GM12878 (cell line): ENCODE measurements at regions not wholly inside any gene's neighbourhood (a gene's known extent, or its start where the extent isn't known, plus 50 kb on each side); places are given as distances from the start of the nearest gene placed in this dataset.
"Not testable (repeated sequence)": the region's sequence is repeated elsewhere in the genome, so short reads cannot be mapped to it uniquely, and the experiment has no call there.

Source experiments
- CHD4 ChIP-seq: fragments of 200-600 bp; sonication (generic); IDR thresholded peaks from 2 replicates; pipeline ENCODE4 v1.6.1; 2016; ENCODE audit warnings: mild to moderate bottlenecking
- EZH2 ChIP-seq: IDR thresholded peaks from 2 replicates; pipeline ENCODE4 v1.6.1; 2012; ENCODE audit warnings: low read depth, mild to moderate bottlenecking, control low read depth, inconsistent platforms, low read length, borderline replicate concordance; ENCODE audit not compliant: control insufficient read depth
- FOS ChIP-seq: IDR thresholded peaks from 3 replicates; pipeline ENCODE4 v1.6.1; 2011; ENCODE audit warnings: borderline replicate concordance; ENCODE audit not compliant: insufficient read length; ENCODE audit errors: extremely low read depth
- FOXM1 ChIP-seq: IDR thresholded peaks from 2 replicates; pipeline ENCODE4 v1.6.1; 2012; ENCODE audit warnings: low read depth, mild to moderate bottlenecking, inconsistent platforms, low read length, moderate library complexity
- GABPA ChIP-seq: IDR thresholded peaks from 2 replicates; pipeline ENCODE4 v1.6.1; 2014; ENCODE audit warnings: antibody characterized with exemption, low read depth, mild to moderate bottlenecking, inconsistent platforms
- JUNB ChIP-seq: IDR thresholded peaks from 2 replicates; pipeline ENCODE4 v1.6.1; 2016; ENCODE audit warnings: antibody characterized with exemption, mild to moderate bottlenecking
- NFYB ChIP-seq: IDR thresholded peaks from 2 replicates; pipeline ENCODE4 v1.6.1; 2011; ENCODE audit warnings: low read depth, mild to moderate bottlenecking, low read length, improper control_type of control experiment, moderate library complexity; ENCODE audit not compliant: insufficient read depth
- PAX8 ChIP-seq: fragments of 450-650 bp; IDR thresholded peaks from 2 replicates; pipeline ENCODE4 v1.6.1; 2017; ENCODE audit warnings: mild to moderate bottlenecking, moderate library complexity
- RAD21 ChIP-seq: IDR thresholded peaks from 2 replicates; pipeline ENCODE4 v1.6.1; 2011; ENCODE audit warnings: mild to moderate bottlenecking, low read depth, low read length, moderate library complexity; ENCODE audit not compliant: insufficient read depth
- RCOR1 ChIP-seq: conservative IDR thresholded peaks from 2 replicates; pipeline ENCODE4 v1.6.1; 2012; ENCODE audit warnings: low read depth, low read length, improper control_type of control experiment
- RFX5 ChIP-seq: IDR thresholded peaks from 2 replicates; pipeline ENCODE4 v1.6.1; 2011; ENCODE audit warnings: low read depth, low read length, improper control_type of control experiment
- ZNF274 ChIP-seq: IDR thresholded peaks from one replicate; pipeline ENCODE4 v1.8.0; 2011; ENCODE audit not compliant: insufficient read length, insufficient read depth
- TF ChIP-seq, protein P1 (sequence below): fragments of 450-650 bp; IDR thresholded peaks from 2 replicates; pipeline ENCODE4 v1.6.1; 2016; ENCODE audit warnings: mild to moderate bottlenecking
- TF ChIP-seq, protein P2 (sequence below), 3 experiments: IDR thresholded peaks in 2 of 3; conservative IDR thresholded peaks in 1 of 3; 2 replicates each; pipeline ENCODE4 v1.5.1; 2011; ENCODE audit warnings: low read depth in 3 of 3, low read length in 3 of 3, mild to moderate bottlenecking in 3 of 3, control low read depth in 2 of 3, moderate library complexity in 2 of 3, inconsistent platforms in 1 of 3, mixed read lengths in 1 of 3; ENCODE audit not compliant: control insufficient read depth in 2 of 3, insufficient read depth in 1 of 3; ENCODE audit errors: extremely low read depth in 1 of 3

GRCh38 chr2:66242888-66243287 lies 192.0 kb upstream of the MEIS1 start:
- not testable (repeated sequence) for TF ChIP-seq JUNB, EZH2, ZNF274, FOXM1, RFX5, GABPA, RCOR1, FOS, RAD21, PAX8, CHD4, NFYB
- TF ChIP-seq, protein P1, sequence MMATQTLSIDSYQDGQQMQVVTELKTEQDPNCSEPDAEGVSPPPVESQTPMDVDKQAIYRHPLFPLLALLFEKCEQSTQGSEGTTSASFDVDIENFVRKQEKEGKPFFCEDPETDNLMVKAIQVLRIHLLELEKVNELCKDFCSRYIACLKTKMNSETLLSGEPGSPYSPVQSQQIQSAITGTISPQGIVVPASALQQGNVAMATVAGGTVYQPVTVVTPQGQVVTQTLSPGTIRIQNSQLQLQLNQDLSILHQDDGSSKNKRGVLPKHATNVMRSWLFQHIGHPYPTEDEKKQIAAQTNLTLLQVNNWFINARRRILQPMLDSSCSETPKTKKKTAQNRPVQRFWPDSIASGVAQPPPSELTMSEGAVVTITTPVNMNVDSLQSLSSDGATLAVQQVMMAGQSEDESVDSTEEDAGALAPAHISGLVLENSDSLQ, result not testable (repeated sequence)
- TF ChIP-seq, protein P2, sequence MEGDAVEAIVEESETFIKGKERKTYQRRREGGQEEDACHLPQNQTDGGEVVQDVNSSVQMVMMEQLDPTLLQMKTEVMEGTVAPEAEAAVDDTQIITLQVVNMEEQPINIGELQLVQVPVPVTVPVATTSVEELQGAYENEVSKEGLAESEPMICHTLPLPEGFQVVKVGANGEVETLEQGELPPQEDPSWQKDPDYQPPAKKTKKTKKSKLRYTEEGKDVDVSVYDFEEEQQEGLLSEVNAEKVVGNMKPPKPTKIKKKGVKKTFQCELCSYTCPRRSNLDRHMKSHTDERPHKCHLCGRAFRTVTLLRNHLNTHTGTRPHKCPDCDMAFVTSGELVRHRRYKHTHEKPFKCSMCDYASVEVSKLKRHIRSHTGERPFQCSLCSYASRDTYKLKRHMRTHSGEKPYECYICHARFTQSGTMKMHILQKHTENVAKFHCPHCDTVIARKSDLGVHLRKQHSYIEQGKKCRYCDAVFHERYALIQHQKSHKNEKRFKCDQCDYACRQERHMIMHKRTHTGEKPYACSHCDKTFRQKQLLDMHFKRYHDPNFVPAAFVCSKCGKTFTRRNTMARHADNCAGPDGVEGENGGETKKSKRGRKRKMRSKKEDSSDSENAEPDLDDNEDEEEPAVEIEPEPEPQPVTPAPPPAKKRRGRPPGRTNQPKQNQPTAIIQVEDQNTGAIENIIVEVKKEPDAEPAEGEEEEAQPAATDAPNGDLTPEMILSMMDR (IDR thresholded peaks at IDR 0.05 in 2 of 3, conservative IDR thresholded peaks at IDR 0.05 in 1 of 3; ENCODE audit: control insufficient read depth in 2 of 3, extremely low read depth in 1 of 3, insufficient read depth in 1 of 3, low read depth in 3 of 3, low read length in 3 of 3), result not testable (repeated sequence)
